ENCODE measurements at regions not wholly inside any gene's neighbourhood (a gene's known extent, or its start where the extent isn't known, plus 50 kb on each side); places are given as distances from the start of the nearest gene placed in this dataset.
"Not testable (repeated sequence)": the region's sequence is repeated elsewhere in the genome, so short reads cannot be mapped to it uniquely, and the experiment has no call there.

- TF ChIP-seq EP300, POLR2A, POLR2AphosphoS5 (IDR thresholded peaks at IDR 0.05): not testable (repeated sequence)
- TF ChIP-seq, protein P1, sequence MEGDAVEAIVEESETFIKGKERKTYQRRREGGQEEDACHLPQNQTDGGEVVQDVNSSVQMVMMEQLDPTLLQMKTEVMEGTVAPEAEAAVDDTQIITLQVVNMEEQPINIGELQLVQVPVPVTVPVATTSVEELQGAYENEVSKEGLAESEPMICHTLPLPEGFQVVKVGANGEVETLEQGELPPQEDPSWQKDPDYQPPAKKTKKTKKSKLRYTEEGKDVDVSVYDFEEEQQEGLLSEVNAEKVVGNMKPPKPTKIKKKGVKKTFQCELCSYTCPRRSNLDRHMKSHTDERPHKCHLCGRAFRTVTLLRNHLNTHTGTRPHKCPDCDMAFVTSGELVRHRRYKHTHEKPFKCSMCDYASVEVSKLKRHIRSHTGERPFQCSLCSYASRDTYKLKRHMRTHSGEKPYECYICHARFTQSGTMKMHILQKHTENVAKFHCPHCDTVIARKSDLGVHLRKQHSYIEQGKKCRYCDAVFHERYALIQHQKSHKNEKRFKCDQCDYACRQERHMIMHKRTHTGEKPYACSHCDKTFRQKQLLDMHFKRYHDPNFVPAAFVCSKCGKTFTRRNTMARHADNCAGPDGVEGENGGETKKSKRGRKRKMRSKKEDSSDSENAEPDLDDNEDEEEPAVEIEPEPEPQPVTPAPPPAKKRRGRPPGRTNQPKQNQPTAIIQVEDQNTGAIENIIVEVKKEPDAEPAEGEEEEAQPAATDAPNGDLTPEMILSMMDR (IDR thresholded peaks at IDR 0.05): not testable (repeated sequence)
Observed at GRCh38 chr1:144105006-144105405, 133.2 kb upstream of the FAM72C start.
